Stimulated activated CD4-positive, alpha-beta T cell treated with anti-CD3 and anti-CD28 coated beads, Interleukin-1b, Interleukin-23, amount 100 ng/mL, for 1 hour (primary cell): ENCODE measurements at regions not wholly inside any gene's neighbourhood (a gene's known extent, or its start where the extent isn't known, plus 50 kb on each side); places are given as distances from the start of the nearest gene placed in this dataset.

Source experiments
- DNase-seq, 2 donors: peaks; one replicate each; pipeline ENCODE4 v3.0.0-alpha.2; 2020; ENCODE audit warnings: low read depth in 2 of 2

DNA sequence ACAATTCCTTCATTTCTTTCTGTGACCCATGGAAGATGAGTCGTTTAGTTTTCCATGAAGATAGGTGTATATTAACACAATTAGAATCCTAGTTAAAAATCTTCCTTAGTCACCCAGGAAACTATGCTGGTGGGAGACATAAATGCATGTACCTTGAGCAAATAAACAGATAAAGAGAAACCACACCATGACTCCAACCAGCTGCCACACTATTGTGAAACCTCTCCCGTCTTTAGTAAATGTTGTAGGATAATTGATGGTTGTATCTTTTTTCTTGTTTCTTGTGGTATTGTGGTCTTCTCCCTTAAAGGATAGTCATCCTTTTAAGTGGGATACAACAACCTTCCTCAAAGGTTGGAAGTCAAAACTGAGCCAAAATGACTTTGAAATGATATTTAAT lies 103.8 kb upstream of the LEF1 start:
- DNase-seq = no peak

DNA sequence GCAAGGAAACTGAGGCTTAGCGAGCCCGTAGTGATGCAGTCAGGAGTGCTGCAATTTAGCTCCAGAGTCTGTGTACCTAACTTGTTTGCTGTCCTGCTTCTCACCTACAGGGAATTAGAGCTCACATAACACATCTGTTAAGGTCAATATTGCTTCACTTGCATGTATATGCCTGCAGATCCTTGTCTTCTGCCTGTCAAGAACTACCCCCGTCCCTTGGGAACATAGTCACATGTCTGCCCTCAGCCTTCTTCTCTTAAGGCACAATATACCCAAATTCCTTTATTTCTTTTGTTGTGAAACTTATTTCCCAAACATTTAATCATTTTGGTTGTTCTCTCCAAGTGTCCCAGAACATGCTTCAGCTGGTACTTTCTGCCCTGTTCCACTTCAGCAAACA lies 103.3 kb upstream of the LEF1 start:
- no peak for DNase-seq

DNA sequence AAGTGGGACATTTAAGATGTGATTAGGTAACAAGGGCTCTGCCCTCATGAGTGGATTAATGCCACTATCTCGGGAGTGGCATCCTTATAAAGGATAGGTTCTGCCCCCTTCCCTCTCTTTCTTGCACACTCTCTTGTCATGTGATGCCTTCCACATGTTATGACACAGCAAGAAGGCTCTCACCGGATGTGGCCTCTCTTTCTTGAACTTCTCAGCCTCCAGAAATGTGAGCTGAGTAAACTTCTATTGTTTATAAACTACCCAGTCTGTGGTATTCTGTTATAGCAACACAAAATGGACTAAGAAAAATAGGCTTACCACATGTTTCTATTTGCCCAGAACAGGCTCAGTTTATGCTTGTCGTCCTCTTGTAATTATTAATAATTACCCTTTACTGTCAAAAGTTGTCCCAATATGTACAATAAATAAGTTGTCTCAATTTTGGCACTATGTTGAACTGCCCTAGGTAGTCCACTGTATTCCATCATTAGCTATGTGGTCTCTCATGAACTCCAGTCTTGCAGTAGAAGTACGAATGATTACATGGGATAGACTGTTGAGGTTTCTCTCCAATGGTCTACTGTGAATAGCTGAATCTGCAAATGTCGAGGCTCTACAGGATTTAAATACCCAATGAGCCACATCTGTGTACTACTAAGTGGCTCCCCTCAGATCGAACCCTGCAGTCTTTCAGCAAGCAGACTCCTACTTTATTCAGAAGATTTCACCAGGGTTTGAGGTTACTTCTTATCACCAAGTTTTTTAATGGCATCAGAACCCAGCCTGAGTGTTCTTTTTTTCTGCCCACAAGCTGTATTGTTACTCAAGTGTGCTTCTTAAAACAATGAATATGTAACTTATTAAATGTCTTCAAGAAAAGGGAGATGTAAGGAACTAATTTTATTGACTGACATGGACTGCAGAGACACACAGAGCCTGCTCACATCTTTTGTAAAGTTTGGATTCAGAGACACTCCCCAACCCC lies 102.0 kb upstream of the LEF1 start:
- DNase-seq = no peak

DNA sequence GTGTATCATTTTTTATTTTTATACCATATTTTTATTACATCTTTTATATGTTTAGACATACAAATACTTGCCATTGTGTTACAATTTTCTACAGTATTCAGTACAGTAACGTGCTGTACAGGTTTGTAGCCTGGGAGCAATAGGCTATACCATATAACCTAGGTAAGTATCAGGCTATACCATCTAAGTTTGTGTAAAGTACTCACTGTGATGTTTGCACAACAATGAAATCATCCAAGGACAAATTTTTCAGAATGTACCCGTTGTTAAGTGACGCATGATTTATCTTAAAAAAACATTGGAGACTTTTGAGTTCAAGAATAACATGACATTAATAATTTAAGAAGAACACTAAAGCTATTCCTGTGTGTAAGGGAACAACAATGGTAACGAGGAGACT lies 96.0 kb upstream of the LEF1 start:
- DNase-seq = no peak

DNA sequence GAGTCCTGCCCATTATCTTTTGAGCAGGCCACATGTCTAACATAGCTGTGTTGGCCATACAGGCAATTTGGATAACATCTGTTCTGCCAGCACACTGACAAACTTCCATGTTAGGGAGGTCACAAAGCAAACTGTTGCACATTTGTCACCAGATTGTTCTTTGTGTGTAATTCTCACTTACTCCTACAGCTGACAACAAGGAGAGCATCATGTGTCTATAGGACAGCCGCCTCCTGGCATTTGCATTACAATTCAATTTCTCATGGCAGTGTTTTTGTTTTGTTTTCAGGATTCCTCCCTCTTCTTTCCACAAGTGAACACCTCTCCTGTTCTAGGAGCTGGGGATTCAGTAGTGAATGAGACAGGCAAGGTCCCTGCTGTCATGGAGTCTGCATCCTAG lies 94.3 kb upstream of the LEF1 start:
- DNase-seq = no peak

DNA sequence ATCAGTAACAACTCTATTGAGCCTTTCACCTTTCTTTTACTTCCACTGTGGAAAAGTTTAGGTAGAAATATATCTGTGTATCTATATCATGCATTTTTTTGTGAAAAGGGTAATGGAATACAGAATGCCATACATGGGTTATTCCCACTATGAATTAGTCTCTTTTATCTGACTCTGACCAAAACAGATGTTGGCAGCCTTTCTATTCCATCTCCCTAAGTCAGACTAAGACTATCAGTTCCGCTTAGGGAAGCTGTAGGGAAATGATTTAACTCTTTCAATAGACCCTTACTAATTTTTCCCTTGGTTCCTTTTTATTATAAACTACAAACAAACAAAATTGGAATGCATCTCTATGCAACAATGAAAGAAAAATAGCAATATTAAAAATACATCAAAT lies 92.3 kb upstream of the LEF1 start:
- no peak for DNase-seq

DNA sequence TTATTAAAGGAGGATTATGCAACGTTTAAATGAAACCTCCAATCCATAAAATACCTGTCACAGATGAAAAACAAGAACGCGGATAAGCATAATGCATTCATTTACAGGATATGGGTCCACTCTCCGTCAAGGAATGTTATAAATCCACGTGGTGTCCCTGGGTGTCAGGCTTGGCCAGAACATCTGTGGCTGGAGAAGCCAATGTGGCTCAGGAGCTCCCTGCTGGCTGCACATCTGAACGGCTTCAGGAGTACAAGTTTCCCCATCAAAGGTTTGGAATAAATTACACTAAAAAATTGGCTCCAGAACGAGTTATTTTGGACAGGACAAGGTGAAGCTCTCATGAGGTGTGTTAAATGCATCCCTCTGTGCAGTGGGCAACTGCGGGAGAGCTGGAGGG lies 87.8 kb upstream of the LEF1 start:
- DNase-seq = no peak

DNA sequence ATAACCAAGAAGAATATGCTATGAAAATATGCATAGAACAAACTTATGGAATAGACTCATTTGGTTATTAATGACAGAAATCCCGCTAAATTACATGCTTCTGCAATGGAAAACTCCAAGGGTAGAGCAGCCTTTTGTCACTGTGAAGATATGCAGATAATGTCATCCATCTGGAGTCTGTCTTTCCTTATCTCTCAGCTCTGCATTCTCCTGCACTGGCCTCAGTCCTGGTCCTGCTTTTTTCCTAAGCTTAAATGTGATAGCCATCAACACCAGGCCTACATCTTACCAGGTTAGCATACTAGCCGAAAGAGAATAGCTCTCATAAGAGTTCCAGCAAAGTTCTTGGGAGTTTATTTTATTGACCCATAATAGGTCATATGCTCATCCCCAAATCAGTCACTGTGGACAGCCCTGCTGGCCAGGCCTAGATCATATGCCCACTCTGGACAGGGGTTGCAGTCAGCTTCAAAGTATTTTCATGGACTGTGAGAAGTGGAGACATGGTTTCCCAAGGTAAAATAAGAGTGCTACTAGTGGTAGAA lies 86.5 kb upstream of the LEF1 start:
- no peak for DNase-seq

DNA sequence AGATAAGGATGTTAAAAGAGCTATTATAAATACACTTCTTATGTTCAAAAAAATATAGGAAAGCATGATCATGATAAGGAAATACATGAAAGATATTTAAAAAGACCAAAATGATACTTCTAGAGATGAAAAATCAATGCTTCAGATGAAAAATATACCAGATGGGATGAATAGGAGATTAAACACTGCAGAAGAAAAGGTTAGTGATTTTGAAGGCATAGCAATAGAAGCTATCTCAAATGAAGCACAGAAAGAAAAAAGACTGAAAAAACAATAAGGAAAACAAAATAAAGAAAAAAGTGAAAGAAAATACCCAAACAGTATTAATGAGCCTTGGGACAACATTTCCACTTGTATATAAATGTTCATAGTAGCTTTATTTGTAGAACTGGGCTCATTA lies 80.7 kb upstream of the LEF1 start:
- DNase-seq = no peak

DNA sequence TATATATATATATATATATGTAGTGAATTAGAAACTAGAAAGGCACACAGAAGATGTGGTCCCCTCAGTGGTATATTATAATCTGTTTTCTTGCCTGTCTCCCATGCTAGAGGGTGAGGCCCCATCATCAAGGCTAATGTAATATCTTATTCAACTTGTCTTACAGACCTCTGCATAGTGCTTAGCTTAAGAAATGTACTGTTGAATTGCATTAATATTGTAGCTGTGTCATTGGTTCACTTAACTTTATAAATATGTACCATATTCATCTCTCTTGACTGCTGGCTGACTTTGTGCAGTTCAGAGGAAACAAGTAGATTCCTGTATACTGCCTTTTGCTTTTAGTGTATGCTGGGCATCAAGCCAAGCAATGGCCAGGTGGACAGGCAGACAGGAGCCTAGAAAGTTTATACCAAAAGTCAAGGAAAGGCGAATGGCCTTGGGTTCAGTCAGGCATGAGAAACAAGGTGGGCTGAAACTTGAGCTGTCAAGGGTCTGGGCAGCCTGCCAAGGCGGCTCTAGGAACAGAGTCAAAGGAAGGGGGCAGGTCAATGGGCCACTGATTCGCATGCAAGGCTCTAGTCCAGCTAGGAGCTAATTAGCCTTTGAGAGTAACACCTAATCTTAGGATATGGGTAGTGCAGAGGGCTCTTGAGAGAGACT lies 78.8 kb upstream of the LEF1 start:
- DNase-seq = no peak

DNA sequence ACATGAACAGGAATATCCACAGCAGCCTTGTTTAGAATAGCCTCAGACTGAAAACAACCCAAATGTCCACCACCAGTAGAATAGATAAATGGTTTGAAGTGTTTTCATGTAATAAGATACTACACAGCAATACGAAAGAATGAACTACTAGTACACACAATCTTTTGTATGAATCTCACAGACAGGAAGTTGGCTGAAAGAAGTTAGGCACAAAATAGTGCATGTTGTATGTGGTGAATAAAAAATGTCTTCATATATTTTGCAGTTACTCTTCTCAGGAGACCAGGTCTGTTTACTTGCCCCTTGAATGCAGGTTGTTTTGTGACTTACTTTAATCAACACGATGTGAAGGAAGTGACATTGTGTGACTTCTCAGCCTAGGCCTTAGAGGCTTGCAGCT lies 75.9 kb upstream of the LEF1 start:
- DNase-seq = no peak

DNA sequence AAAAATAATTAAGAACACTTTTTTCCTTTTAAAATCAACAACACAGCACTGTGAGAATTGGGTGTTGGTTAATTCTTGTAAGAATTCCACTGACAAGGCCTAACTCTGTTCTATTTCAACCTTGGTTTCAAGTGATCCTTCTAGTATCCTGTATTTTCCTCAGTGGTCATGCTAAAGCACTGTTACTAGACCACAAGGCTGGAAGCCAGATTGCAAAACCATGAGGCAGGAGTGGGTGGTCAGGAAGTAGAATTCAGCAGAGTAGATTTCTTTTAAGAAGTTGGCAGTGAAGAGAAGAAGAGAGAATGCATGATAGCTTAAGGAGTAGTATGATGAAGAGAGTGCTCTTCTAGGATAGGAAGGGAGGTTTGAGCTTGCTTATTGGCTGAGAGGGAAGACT lies 71.6 kb upstream of the LEF1 start:
- DNase-seq = no peak

DNA sequence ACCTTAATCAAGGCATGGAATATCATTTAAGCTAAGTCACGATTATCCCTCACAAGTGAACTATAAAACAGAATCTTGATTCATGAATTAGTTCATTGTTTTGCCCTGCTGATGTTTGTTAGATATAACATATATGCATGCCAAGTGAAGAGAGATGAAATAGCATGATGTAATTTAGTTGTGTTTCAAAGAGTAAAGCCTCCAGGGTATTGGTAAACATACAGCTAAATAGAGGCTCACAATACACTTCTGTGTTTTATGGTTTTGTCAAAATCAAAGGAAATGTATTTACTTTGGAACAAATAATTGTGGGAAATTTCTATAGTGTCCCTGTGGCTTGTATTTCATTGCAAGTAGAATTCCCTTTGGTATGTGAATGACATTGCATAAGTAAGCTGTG lies 69.0 kb upstream of the LEF1 start:
- DNase-seq = no peak

DNA sequence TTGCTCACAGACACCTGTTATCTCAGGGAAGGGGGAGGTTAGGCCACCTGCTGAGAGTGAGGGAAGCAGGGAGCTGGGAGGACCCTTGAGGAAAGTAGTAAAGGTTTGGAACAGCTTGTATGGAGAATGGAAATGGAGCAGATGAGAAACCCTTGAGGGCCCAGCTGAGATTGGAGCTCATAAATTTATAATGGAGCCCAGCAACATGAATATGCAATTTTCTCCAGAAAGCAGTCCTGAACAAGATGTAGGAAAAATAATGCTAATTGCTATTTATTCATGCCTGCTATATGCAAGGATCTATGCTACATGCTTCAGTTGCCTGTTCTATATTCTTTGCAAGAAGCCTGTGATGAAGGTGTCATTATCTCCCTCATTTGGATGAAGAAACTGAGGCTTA lies 67.5 kb upstream of the LEF1 start:
- DNase-seq = no peak

DNA sequence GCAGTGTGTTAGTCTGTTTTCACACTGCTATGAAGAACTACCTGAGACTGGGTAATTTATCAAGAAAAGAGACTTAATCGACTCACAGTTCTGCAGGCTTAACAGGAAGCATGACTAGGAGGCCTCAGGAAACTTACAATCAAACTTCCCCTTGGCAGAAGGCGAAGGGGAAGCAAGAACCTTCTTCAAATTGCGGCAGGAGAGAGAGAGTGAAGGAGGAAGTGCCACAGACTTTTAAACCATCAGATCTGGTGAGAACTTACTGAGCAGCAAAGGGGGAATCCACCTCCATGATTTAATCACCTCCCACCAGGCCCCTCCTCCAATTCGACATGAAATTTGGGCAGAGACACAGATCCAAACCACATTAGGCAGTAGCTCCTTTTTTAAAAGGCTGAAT lies 59.2 kb upstream of the LEF1 start:
- no peak for DNase-seq

DNA sequence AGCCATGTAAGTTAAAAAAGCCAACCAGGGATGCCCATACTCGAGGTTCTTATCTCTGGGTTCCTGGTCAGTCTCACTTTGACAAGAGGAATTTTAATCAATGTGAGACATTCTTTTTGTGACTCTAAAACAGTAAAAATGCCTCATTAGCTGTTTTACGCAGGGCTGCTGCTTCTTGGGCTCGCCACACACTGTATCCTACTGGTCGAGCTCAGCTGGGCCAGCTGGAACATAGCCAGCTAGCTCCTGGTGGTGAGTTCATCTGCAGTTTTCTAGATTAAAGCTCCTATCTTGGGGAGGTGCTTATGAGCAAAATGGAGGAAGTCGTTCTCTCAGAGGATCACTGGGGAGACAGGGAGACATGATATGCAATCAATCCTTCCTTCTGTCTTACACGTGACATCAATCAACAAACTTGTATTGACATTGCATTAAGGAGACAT lies 55.9 kb upstream of the LEF1 start:
- no peak for DNase-seq

DNA sequence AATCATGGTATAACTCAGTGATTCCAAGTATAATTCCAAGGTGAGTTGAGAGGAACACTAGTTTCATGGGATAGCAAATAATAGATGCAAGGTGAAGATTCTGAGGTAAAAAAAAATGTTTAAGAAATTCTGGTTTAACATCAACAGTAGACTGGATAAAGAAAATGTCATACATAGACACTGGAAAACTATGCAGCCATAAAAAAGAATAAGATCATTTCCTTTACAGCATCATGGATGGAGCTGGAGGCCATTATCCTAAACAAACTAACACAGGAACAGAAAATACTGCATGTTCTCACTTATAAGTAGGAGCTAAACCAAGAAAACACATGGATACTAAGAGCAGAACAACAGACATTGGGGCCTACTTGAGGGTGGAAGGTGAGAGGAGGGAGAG lies 54.6 kb upstream of the LEF1 start:
- DNase-seq = no peak

DNA sequence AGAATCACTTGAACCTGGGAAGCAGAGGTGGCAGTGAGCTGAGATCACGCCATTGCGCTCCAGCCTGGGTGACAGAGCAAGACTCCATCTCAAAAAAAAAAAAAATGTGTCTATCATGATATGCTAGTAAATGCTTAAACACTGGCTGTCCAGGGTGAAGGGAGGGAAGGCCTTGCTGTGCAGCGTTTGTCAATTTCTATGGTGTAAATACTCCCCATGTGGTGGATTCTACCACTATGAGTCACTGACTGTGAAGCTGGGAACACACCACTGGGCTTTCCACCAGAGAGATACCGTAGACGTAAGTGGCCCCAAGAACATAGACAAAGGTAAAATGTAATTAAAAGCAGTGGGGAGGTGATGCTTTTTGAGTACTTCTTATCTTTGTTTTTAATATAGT lies 51.3 kb upstream of the LEF1 start:
- no peak for DNase-seq
